SK-N-SH (cell line): ENCODE measurements at regions not wholly inside any gene's neighbourhood (a gene's known extent, or its start where the extent isn't known, plus 50 kb on each side); places are given as distances from the start of the nearest gene placed in this dataset.

Experiments
- CTCF ChIA-PET: fragments of 300-600, 350-600 bp; formaldehyde crosslinking; extraction: SDS; loops from one replicate; lab custom pipeline; 2021; lab: Yijun Ruan, JAX
- POLR2A ChIA-PET: fragments of 350-600 bp; sonication (Branson Sonifier 250); formaldehyde crosslinking; extraction: SDS; loops from one replicate; lab custom pipeline; 2020; ENCODE audit warnings: antibody characterized with exemption, inconsistent platforms; lab: Yijun Ruan, JAX
- DNase-seq: peaks from one replicate; pipeline ENCODE4 v3.0.0; 2012
- H2AFZ ChIP-seq: fragments of 200-600 bp; sonication (generic); 2 replicates; pipeline ENCODE4 v1.8.1; 2016; ENCODE audit warnings: antibody characterized with exemption, mild to moderate bottlenecking, low read depth
- H3F3A ChIP-seq: fragments of 200-600 bp; sonication (generic); replicated peaks from 2 replicates; pipeline ENCODE3; 2016; ENCODE audit warnings: antibody characterized with exemption, mild to moderate bottlenecking; ENCODE audit not compliant: insufficient read depth
- H3K27ac ChIP-seq, 2 experiments: fragments of 200-500 bp in 1 of 2; fragments of 200-600 bp in 1 of 2; sonication (Bioruptor generic) in 1 of 2; sonication (generic), shearing (Covaris generic) in 1 of 2; 2 replicates each; pipeline versions ENCODE4 v1.5.1 to v1.6.1; 2014 to 2016; ENCODE audit warnings: low read depth in 2 of 2, inconsistent platforms in 1 of 2, low read length in 1 of 2, mild to moderate bottlenecking in 1 of 2, mixed read lengths in 1 of 2
- H3K27me3 ChIP-seq: fragments of 200-600 bp; sonication (generic), shearing (Covaris generic); 2 replicates; pipeline ENCODE4 v1.6.1; 2016; ENCODE audit warnings: mixed run types; ENCODE audit not compliant: insufficient read depth
- H3K36me3 ChIP-seq, 2 experiments: fragments of 200-500 bp in 1 of 2; fragments of 200-600 bp in 1 of 2; sonication (Bioruptor generic) in 1 of 2; sonication (generic) in 1 of 2; replicated peaks in 1 of 2; 2 replicates each; pipeline versions ENCODE3 to v1.5.1; 2014 to 2016; ENCODE audit warnings: low read length in 1 of 2, mild to moderate bottlenecking in 1 of 2; ENCODE audit not compliant: insufficient read depth in 2 of 2, control insufficient read depth in 1 of 2
- H3K4me1 ChIP-seq, 2 experiments: fragments of 200-500 bp in 1 of 2; fragments of 200-600 bp in 1 of 2; sonication (Bioruptor generic) in 1 of 2; sonication (generic), shearing (Covaris generic) in 1 of 2; 2 replicates each; pipeline versions ENCODE4 v1.5.1 to v1.6.1; 2014 to 2016; ENCODE audit warnings: low read depth in 1 of 2, low read length in 1 of 2, mixed run types in 1 of 2; ENCODE audit not compliant: insufficient read depth in 2 of 2, control insufficient read depth in 1 of 2
- H3K4me2 ChIP-seq: fragments of 200-600 bp; sonication (generic), shearing (Covaris generic); 2 replicates; pipeline ENCODE4 v1.6.1; 2017; ENCODE audit warnings: mixed run types
- H3K4me3 ChIP-seq, 2 experiments: fragments of 200-500 bp in 1 of 2; fragments of 200-600 bp in 1 of 2; sonication (Bioruptor generic) in 1 of 2; sonication (generic), shearing (Covaris generic) in 1 of 2; 2 replicates each; pipeline versions ENCODE4 v1.5.1 to v1.8.1; 2014 to 2016; ENCODE audit warnings: low read depth in 2 of 2, inconsistent platforms in 1 of 2, low read length in 1 of 2, mild to moderate bottlenecking in 1 of 2, mixed read lengths in 1 of 2, moderate library complexity in 1 of 2
- H3K79me2 ChIP-seq: fragments of 200-600 bp; sonication (generic); 2 replicates; pipeline ENCODE4 v1.8.1; 2017; ENCODE audit warnings: mild to moderate bottlenecking; ENCODE audit not compliant: insufficient read depth
- H3K9ac ChIP-seq: fragments of 200-600 bp; sonication (generic); 2 replicates; pipeline ENCODE4 v1.6.1; 2017; ENCODE audit warnings: mixed run types
- H3K9me2 ChIP-seq: fragments of 200-600 bp; sonication (generic); 2 replicates; pipeline ENCODE4 v1.6.1; 2017; ENCODE audit warnings: mixed run types
- H3K9me3 ChIP-seq: fragments of 200-600 bp; sonication (generic); 2 replicates; pipeline ENCODE4 v1.6.1; 2017; ENCODE audit warnings: mixed run types, mild to moderate bottlenecking, moderate library complexity
- H4K20me1 ChIP-seq: fragments of 200-600 bp; sonication (generic); 2 replicates; pipeline ENCODE4 v1.6.1; 2017; ENCODE audit warnings: mild to moderate bottlenecking, mixed run types; ENCODE audit not compliant: insufficient read depth
- ELF1 ChIP-seq: IDR thresholded peaks from 2 replicates; pipeline ENCODE4 v1.4.0; 2012
- FOSL2 ChIP-seq: IDR thresholded peaks from 2 replicates; pipeline ENCODE4 v1.4.0; 2012; ENCODE audit warnings: low read depth, mild to moderate bottlenecking, moderate library complexity, borderline replicate concordance
- FOXJ3 ChIP-seq: sonication (generic); formaldehyde crosslinking; IDR thresholded peaks from 2 replicates; pipeline ENCODE4 v1.5.1; 2020; ENCODE audit warnings: mild to moderate bottlenecking, missing genetic modification reagents
- FOXM1 ChIP-seq: IDR thresholded peaks from 2 replicates; pipeline ENCODE4 v1.4.0; 2012; ENCODE audit warnings: low read depth, mild to moderate bottlenecking
- GATA2 ChIP-seq: sonication (generic); formaldehyde crosslinking; IDR thresholded peaks from 2 replicates; pipeline ENCODE4 v1.5.0; 2020; ENCODE audit warnings: mild to moderate bottlenecking, missing genetic modification reagents
- JUND ChIP-seq: IDR thresholded peaks from 2 replicates; pipeline ENCODE4 v1.4.0; 2012
- MXI1 ChIP-seq: IDR thresholded peaks from 2 replicates; pipeline ENCODE4 v1.6.1; 2012; ENCODE audit warnings: mild to moderate bottlenecking, low read depth, low read length, improper control_type of control experiment
- NRF1 ChIP-seq: IDR thresholded peaks from 2 replicates; pipeline ENCODE4 v1.6.1; 2012; ENCODE audit warnings: low read depth, mild to moderate bottlenecking, low read length
- PBX3 ChIP-seq: IDR thresholded peaks from 2 replicates; pipeline ENCODE4; 2012
- POLR2AphosphoS5 ChIP-seq: IDR thresholded peaks from 2 replicates; pipeline ENCODE4 v1.6.1; 2012; ENCODE audit warnings: low read depth, low read length
- REST ChIP-seq: IDR thresholded peaks from 2 replicates; pipeline ENCODE4 v1.6.1; 2012; ENCODE audit warnings: mild to moderate bottlenecking, low read depth, low read length, moderate library complexity
- SIN3A ChIP-seq: IDR thresholded peaks from 2 replicates; pipeline ENCODE4 v1.6.1; 2012; ENCODE audit warnings: low read depth, mild to moderate bottlenecking, low read length, moderate library complexity, borderline replicate concordance
- SMC3 ChIP-seq: IDR thresholded peaks from 2 replicates; pipeline ENCODE4 v1.6.1; 2012; ENCODE audit warnings: low read depth, low read length, improper control_type of control experiment
- TAF1 ChIP-seq: IDR thresholded peaks from 2 replicates; pipeline ENCODE4 v1.6.1; 2012; ENCODE audit warnings: low read depth, mild to moderate bottlenecking, low read length, moderate library complexity, borderline replicate concordance
- TCF12 ChIP-seq: IDR thresholded peaks from 2 replicates; pipeline ENCODE4 v1.4.0; 2012
- USF1 ChIP-seq: IDR thresholded peaks from 2 replicates; pipeline ENCODE4 v1.4.0; 2012; ENCODE audit warnings: low read depth, borderline replicate concordance
- WGBS: methylation state at CpG from one replicate; pipeline ENCODE4 v1.1.6; 2017; ENCODE audit warnings: low lambda C conversion rate; 5-methylcytosine and 5-hydroxymethylcytosine counted together

GRCh38 chr7:109206196-109206595, 636.5 kb downstream of the DNAJB9 start:
- POLR2A ChIA-PET: no interaction called here

More at GRCh38 chr7:109206196-109206595, 636.5 kb downstream of the DNAJB9 start:
- H4K20me1 ChIP-seq: no peaks in the 10 kb centered on the region
- CTCF ChIA-PET: interaction anchor here (1.0 kb wide), 2 partner anchors 10 to 18 kb away, joined by 3 to 6 read pairs; no protein-coding TSS in a partner anchor
- H3K27ac ChIP-seq: no peak overlapping the region
- TF ChIP-seq FOXJ3 (CRISPR knock-in tag) (no peak), MXI1 (no peak), JUND (no peak), FOXM1 (no peak), PBX3 (no peak), FOSL2 (no peak), TCF12 (no peak), GATA2 (CRISPR knock-in tag) (no peak), NRF1 (no peak), ELF1 (no peak), SMC3 (no peak), TAF1 (no peak), SIN3A (no peak), POLR2AphosphoS5 (no peak), REST (no peak), USF1 (no peak)
- H3K4me3 ChIP-seq: no peak overlapping the region
- H3K9me2 ChIP-seq: no peaks in the 10 kb centered on the region
- no peak overlapping the region for H3K9ac ChIP-seq
- no peak for DNase-seq
- no peaks in the 10 kb centered on the region for H3K79me2 ChIP-seq
- H2AFZ ChIP-seq: no peak overlapping the region
- H3K36me3 ChIP-seq: no peaks in the 10 kb centered on the region
- H3K4me2 ChIP-seq: no peak overlapping the region
- H3K27me3 ChIP-seq: no peaks in the 10 kb centered on the region
- peaks cover 19% of the 10 kb centered on the region; the same call in 1 of the 2 replicates for H3K9me3 ChIP-seq
- H3K4me1 ChIP-seq: no peaks in the 10 kb centered on the region; a peak in 1 of 4 replicates
- 73% methylated on average over 2 of the region's 2 CpGs for WGBS
- no peaks in the 10 kb centered on the region for H3F3A ChIP-seq
